Mononuclear cell (primary cell): ENCODE measurements at regions not wholly inside any gene's neighbourhood (a gene's known extent, or its start where the extent isn't known, plus 50 kb on each side); places are given as distances from the start of the nearest gene placed in this dataset.

ENCODE experiments used
- H3K27me3 ChIP-seq: 2 replicates; pipeline ENCODE4 v1.6.0; 2011; ENCODE audit warnings: low read length, control low read depth; ENCODE audit not compliant: insufficient read depth
- H3K4me1 ChIP-seq: 2 replicates; pipeline ENCODE4 v1.5.1; 2011; ENCODE audit warnings: mild to moderate bottlenecking, low read length, control low read depth; ENCODE audit not compliant: insufficient read depth
- H3K4me3 ChIP-seq: 2 replicates; pipeline ENCODE4 v1.5.1; 2011; ENCODE audit warnings: mild to moderate bottlenecking, low read length, moderate library complexity
- H3K9me3 ChIP-seq: 2 replicates; pipeline ENCODE4 v1.5.1; 2011; ENCODE audit warnings: low read depth, mild to moderate bottlenecking, control low read depth, low read length

DNA sequence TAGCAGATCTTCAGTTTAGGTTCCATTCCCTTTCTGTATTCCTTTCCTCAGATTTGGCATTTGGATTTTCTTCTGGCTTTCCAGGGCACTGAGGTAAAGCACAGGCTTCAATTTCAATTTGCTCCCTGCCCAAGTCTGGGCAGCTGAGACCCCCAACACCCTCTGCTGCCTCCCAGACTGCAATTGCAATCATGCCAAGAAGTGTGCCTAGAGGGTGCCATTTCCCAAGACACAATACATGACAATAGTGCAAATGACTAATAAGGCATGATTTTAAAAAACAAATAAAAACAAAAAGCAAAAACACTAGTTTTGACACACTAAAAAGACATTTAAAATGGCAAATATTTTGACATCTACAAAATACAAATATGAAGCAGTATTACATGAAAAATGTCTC lies 364.8 kb downstream of the EPM2A start:
- Histone ChIP-seq H3K27me3 (no peaks in the 10 kb centered on the region), H3K4me1 (no peaks in the 10 kb centered on the region), H3K4me3 (no peak overlapping the region), H3K9me3 (no peaks in the 10 kb centered on the region)

DNA sequence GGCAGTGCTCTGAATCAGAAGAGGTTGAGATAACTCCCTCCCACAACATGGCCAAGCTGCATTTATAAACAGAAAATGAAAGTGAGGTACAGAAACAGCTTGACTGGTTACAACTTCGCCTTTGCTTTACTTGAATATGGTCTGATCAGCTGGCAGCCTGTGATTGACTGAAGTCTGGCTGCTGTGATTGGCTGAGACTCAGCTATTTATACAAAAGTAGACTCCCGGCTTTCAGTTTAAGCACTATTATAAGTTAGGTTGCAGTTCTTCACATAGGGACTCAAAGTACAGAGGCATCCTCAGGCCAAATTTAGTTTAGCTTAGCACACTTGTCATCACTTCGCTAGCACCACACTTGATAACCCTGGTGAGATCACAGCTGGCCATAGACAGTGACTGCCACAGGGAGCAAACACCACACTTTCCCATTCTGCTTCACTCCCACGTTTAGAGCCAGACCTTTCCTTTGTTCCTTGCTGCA lies 362.6 kb downstream of the EPM2A start:
- no peak overlapping the region for H3K4me3 ChIP-seq
- H3K4me1 ChIP-seq, result no peaks in the 10 kb centered on the region
- H3K9me3 ChIP-seq, result no peaks in the 10 kb centered on the region
- H3K27me3 ChIP-seq, result no peaks in the 10 kb centered on the region

DNA sequence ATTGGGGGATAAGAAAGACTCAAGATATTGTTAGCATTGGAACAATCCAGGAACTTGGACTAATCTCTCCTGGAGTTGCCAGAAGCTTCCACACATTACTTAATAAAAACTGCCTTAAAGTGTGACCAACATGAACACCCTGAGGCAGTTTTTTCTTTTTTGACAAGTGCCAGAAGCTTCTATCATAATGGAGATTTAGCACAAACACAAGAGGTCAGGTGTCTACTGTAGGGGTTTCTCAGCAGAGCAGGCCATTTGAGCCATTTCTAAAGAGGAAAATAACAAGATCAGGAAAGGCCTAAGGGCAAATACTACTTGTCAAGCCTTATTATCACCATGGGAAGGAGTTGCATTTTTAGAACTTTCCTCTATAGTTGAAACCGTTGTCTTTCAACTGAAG lies 361.5 kb downstream of the EPM2A start:
- no peaks in the 10 kb centered on the region for H3K9me3 ChIP-seq
- no peaks in the 10 kb centered on the region for H3K27me3 ChIP-seq
- no peaks in the 10 kb centered on the region for H3K4me1 ChIP-seq
- H3K4me3 ChIP-seq, result no peak overlapping the region

DNA sequence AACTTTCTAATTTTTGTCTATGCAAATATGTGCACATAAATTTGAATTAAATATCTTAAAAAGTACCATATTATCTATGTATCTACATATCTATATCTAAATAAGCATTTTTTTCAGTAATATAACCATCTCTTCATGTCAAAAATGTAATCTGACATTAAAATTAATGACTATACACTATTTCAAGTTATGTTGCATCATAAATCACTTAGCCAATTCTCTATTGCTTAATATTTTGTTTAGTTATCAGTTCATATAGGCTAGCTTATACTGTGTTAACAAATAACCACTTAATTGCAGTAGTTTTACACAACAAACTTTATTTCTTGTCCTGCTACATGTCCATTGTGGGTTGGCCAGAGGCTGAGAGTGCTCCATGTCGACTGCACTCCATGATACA lies 360.8 kb downstream of the EPM2A start:
- H3K9me3 ChIP-seq, result no peaks in the 10 kb centered on the region
- H3K27me3 ChIP-seq, result no peaks in the 10 kb centered on the region
- no peak overlapping the region for H3K4me3 ChIP-seq
- H3K4me1 ChIP-seq, result no peaks in the 10 kb centered on the region

DNA sequence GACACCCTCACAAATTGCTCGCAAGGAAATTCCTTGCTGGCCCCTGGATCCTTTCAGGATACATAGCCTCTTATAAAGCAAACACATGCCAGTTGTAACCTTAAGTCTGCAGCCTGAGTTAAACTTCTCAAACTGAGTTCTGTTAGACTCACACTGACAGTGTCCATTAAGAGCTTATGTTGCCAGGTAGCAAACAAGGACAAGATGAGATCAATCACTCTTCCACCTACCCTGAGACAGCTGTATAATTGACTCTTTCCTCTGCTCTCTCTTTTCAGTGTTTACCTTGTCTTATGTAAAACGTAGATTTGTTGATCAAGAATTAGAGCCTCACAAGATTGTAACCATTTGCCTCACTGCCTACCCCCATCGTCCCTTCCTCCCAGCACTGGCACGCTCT lies 359.8 kb downstream of the EPM2A start:
- Histone ChIP-seq H3K9me3 (no peaks in the 10 kb centered on the region), H3K4me3 (no peak overlapping the region), H3K27me3 (no peaks in the 10 kb centered on the region), H3K4me1 (no peaks in the 10 kb centered on the region)

DNA sequence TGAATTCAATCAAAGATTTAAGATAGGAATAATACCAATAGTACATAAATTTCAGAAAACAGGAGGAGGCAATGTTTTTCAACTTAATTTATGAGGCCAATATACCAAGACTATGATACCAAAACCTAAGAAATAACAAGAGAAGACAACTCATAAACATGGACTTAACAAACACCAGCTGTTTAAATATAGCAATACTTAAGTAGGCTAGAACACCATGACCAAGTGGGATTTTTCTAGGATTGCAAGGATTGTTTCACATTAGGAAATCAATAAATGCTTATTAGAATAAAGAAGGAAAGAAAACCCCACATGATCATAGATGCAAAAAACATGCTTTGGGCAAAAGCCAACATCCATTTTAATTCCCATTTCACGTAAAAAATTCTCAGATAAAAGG lies 355.1 kb downstream of the EPM2A start:
- Histone ChIP-seq H3K4me3 (no peak overlapping the region), H3K4me1 (no peaks in the 10 kb centered on the region), H3K9me3 (no peaks in the 10 kb centered on the region), H3K27me3 (no peaks in the 10 kb centered on the region)

DNA sequence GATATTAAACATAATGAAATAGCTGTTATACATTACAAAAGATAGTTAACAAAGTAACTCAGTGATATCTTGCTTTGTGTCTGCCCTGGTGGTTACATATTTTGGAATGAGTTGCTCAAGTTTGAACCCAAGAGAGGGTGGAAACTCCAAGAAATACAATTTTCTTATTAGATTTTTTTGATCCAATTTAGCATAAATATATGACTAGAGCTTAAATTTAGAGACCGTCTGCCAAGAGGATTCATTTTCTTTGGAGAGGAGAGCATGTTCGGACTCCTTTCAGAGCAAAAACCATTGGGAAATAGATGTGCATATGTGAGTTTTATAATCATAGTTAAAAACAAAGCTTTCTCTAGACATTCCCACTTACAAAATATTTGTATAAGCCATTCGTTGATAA lies 353.4 kb downstream of the EPM2A start:
- Histone ChIP-seq H3K4me3 (no peak overlapping the region), H3K9me3 (no peaks in the 10 kb centered on the region)

DNA sequence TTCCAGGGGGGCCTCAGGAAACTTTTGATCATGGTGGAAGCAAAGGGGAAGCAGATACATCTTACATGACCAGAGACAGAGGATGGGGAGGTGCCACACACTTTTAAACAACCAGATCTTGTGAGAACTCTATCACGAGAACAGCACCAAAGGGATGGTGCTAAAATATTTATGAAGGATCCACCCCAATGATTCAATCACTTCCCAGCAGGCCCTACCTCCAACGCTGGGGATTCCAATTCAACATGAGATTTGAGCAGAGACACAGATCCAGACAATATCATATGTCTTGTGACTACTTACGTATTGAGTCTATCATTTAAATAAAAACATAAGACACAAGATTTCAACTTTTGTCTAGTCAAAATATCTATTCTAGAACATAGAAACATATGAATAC lies 351.9 kb downstream of the EPM2A start:
- Histone ChIP-seq H3K4me3 (no peak overlapping the region), H3K27me3 (no peaks in the 10 kb centered on the region), H3K9me3 (no peaks in the 10 kb centered on the region), H3K4me1 (no peaks in the 10 kb centered on the region)

More for the DNA sequence above, 353.4 kb downstream of the EPM2A start:
- no peaks in the 10 kb centered on the region for H3K4me1 ChIP-seq
- no peaks in the 10 kb centered on the region for H3K27me3 ChIP-seq

DNA sequence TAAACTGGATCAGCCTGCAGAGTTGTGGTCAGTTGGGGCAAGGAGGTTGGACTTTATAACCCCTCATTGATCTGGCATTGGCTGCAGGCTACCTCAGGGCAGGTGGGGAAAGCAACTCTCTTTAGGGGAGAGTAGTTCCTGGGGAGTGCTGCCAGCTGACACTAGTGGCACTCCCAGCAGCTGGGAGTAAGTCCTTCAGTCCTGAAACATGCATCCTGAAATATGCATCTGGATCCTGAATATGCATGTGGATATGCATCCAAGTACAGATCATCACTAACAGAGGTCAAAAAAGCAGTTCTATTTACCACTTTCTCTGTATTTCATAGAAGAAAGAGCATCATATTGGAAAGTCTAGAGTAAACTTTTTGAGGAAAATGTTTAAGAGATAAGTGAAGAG lies 350.8 kb downstream of the EPM2A start:
- Histone ChIP-seq H3K4me1 (no peaks in the 10 kb centered on the region), H3K9me3 (no peaks in the 10 kb centered on the region), H3K4me3 (no peak overlapping the region), H3K27me3 (no peaks in the 10 kb centered on the region)

DNA sequence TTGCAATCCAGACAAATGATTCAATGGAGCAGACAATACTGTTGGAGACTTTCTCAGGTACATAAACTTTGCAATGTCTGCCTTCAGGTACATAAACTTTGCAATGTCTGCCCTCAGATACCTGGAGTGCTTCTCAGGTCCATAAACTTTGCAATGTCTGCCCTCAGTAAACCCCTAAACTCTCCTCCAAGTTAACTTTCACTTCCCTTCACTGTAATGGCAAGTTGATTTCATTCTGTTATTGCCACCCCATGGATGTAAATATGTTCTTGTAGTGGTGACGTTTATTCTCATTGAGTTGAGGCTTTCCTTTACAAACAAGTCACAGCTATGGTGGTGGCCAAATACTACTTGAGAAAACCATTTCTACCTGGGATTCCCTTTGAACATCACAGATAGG lies 338.8 kb downstream of the EPM2A start:
- no peak overlapping the region for H3K4me3 ChIP-seq

DNA sequence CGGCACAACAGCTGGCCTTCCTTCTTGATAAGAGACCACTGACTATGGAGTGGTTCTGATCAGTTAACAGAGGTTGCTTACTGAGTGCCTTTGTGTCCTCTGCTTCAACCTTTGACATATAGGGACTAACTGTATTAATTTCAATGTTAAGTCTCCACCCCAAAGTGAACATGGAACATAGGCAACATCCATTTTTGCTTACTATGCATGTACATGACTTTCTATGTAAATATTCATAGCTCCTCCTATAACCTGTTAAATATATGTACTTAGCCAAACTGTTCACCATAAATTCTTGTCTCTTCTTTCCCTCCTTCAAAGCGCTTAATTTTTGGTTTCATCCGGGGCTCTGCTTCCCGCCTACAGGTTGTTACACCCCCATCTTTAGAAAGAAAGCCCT lies 334.8 kb downstream of the EPM2A start:
- Histone ChIP-seq H3K27me3 (no peaks in the 10 kb centered on the region), H3K9me3 (no peaks in the 10 kb centered on the region), H3K4me1 (no peaks in the 10 kb centered on the region), H3K4me3 (no peak overlapping the region)

More for the DNA sequence above, 338.8 kb downstream of the EPM2A start:
- no peaks in the 10 kb centered on the region for H3K27me3 ChIP-seq
- H3K4me1 ChIP-seq, result no peaks in the 10 kb centered on the region
- no peaks in the 10 kb centered on the region for H3K9me3 ChIP-seq

DNA sequence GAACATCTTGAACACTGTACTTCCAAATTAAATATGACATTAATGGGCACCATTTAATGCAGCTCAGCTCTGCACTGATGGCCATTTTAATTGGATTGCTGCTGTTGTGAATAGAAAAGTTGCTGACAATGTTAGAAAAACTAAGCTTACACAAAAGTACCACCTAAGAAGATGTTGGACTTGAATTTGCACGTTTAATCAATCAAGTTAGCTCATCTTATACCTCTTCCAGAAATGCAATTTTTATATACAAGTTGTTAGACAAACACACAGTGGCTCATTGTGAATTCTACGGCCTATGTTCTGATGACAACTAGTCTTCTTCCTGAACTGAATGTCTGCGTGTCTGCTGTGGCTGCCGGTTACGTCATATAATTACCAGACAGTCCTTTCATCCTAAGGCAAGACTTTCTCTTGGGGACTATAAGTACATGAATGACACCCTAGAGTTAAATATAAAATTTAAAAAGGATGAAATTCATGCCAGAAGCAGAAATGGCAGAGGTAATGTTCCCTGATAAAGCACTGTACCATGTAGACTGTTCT lies 330.2 kb downstream of the EPM2A start:
- no peak overlapping the region for H3K4me3 ChIP-seq
- no peaks in the 10 kb centered on the region for H3K27me3 ChIP-seq
- no peaks in the 10 kb centered on the region for H3K9me3 ChIP-seq
- no peaks in the 10 kb centered on the region for H3K4me1 ChIP-seq

DNA sequence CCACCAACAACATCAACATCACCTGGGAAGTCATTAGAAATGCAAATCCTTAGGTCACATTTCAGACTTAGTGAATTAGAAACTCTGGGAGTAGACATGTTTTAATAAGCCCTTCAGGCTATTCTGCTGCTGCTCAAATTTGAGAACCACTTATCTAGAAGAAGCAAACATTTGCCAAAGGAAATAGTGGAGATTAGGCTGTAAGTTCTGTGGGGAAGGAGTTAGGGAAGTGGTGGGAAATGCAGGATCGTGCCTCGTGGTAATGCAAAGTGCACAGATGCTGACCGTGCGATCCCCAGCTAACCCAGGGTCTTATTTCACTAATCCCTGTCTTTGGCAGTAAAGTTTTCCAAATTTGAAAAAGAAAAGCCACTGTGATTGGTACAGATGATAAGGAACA lies 328.5 kb downstream of the EPM2A start:
- Histone ChIP-seq H3K4me3 (no peak overlapping the region), H3K4me1 (no peaks in the 10 kb centered on the region), H3K27me3 (no peaks in the 10 kb centered on the region), H3K9me3 (no peaks in the 10 kb centered on the region)

DNA sequence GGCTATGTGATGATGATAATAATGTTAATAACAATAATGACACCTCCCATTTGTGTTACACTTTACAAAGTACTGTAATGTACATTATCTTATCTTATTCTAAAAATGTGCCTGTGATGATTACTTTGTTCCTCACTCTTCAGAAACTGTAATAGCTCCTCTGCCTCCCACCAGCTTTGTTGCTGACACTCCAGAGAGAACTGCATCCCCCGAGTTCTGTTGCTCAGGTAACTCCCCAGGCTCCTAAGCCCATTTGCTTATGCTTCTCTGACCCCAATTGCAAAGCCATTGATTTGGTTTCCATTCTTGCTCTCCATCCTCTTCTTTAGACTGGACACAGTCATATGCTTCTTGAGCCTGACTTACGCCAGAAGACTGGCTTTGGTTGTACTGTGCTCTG lies 319.7 kb downstream of the EPM2A start:
- no peak overlapping the region for H3K4me3 ChIP-seq
- no peaks in the 10 kb centered on the region for H3K27me3 ChIP-seq
- no peaks in the 10 kb centered on the region for H3K4me1 ChIP-seq
- no peaks in the 10 kb centered on the region for H3K9me3 ChIP-seq

DNA sequence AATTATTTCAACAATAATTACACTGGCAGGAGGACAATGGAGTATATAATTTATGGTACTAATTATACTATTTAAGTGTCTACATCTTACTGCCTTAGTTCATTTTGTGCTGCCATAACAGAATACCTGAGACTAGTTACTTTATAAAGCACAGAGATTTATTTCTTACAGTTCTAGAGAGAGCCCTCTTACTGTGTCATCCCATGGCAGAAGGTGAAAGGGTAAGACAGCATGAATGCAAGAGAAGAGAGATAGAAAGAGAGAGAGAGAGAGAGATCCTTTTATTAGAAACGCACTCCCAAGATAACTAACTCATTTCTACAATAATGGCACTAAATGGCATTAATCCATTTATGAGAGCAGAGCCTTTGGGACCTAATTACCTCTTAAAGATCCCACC lies 314.7 kb downstream of the EPM2A start:
- no peaks in the 10 kb centered on the region for H3K4me1 ChIP-seq
- no peaks in the 10 kb centered on the region for H3K27me3 ChIP-seq
- H3K9me3 ChIP-seq, result peaks cover 6% of the 10 kb centered on the region
- H3K4me3 ChIP-seq, result no peak overlapping the region

DNA sequence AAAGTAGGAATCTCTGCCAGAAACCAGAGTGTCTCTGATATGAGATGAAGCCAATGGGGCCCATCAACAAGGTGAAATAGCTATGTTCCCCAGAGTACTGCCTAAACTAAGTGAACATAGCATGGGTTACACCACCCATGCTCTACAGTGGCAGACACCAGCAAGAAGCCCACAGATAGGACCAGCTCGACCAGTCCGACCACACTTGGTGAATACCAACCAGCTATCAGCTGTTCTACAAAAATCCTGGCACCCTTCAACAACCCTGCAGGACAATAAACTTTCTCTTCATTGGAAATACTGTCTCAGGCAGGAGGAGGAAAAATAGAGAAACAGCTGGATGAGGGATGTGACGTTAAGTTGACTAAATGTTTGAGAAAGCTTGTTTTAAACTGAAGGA lies 311.4 kb downstream of the EPM2A start:
- H3K4me3 ChIP-seq, result no peak overlapping the region
- H3K27me3 ChIP-seq, result no peaks in the 10 kb centered on the region
- H3K4me1 ChIP-seq, result no peaks in the 10 kb centered on the region
- H3K9me3 ChIP-seq, result peaks cover 6% of the 10 kb centered on the region
